ENCODE measurements at regions not wholly inside any gene's neighbourhood (a gene's known extent, or its start where the extent isn't known, plus 50 kb on each side); places are given as distances from the start of the nearest gene placed in this dataset.
"Not testable (repeated sequence)": the region's sequence is repeated elsewhere in the genome, so short reads cannot be mapped to it uniquely, and the experiment has no call there.

DNA sequence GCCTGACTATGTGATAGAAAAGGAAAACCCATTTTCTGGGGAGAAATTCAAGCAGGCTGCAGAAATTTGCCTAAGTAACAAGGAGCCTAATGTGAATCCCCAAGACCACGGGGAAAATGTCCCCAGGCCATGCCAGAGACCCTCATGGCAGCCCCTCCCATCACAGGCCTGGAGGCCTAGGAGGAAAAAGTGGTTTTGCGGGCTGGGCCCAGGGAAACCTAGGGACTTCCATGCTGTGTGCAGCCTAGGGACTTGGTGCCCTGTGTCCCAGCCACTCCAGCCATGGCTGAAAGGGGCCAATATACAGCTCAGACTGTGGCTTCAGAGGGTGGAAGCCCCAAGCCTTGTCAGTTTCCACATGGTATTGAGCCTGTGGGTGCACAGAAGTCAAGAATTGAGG is 79.7 kb upstream of the NDN start:
- TF ChIP-seq, protein P1, sequence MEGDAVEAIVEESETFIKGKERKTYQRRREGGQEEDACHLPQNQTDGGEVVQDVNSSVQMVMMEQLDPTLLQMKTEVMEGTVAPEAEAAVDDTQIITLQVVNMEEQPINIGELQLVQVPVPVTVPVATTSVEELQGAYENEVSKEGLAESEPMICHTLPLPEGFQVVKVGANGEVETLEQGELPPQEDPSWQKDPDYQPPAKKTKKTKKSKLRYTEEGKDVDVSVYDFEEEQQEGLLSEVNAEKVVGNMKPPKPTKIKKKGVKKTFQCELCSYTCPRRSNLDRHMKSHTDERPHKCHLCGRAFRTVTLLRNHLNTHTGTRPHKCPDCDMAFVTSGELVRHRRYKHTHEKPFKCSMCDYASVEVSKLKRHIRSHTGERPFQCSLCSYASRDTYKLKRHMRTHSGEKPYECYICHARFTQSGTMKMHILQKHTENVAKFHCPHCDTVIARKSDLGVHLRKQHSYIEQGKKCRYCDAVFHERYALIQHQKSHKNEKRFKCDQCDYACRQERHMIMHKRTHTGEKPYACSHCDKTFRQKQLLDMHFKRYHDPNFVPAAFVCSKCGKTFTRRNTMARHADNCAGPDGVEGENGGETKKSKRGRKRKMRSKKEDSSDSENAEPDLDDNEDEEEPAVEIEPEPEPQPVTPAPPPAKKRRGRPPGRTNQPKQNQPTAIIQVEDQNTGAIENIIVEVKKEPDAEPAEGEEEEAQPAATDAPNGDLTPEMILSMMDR (IDR thresholded peaks at IDR 0.05), result not testable (repeated sequence)
- TF ChIP-seq POLR2A (IDR thresholded peaks at IDR 0.05; ENCODE audit: low read depth); EP300 (IDR thresholded peaks at IDR 0.05): not testable (repeated sequence)

All from esophagus muscularis mucosa (tissue), 4 donors.